ENCODE measurements at regions not wholly inside any gene's neighbourhood (a gene's known extent, or its start where the extent isn't known, plus 50 kb on each side); places are given as distances from the start of the nearest gene placed in this dataset.

- DNase-seq (ENCODE audit: low read depth, low spot score) (no peak), FAIRE-seq (no peak), ATAC-seq (no peak)
- H3K79me2 ChIP-seq (ENCODE audit: control insufficient read depth, insufficient read depth, low read length): no peaks in the 10 kb centered on the region
- H3K4me2 ChIP-seq (ENCODE audit: control insufficient read depth, insufficient read depth): no peak overlapping the region
- no peak overlapping the region for H3K9ac ChIP-seq (ENCODE audit: control insufficient read depth, insufficient read depth, low read length)
- no peak overlapping the region for H3K4me3 ChIP-seq
- POLR2A ChIA-PET: no interaction called here
- no peaks in the 10 kb centered on the region for H3K27me3 ChIP-seq (replicated peaks in 1 of 2; ENCODE audit: control insufficient read depth in 2 of 2, insufficient read depth in 2 of 2, low read length in 1 of 2)
- H2AFZ ChIP-seq (ENCODE audit: control insufficient read depth, low read depth, low read length): no peak overlapping the region
- RAD21 ChIA-PET (ENCODE audit: unreplicated experiment): interaction anchor here (0.6 kb wide), 1 partner anchor 87 kb away, joined by 3 read pairs; no protein-coding TSS in a partner anchor
- H3K36me3 ChIP-seq (ENCODE audit: control insufficient read depth in 2 of 2, insufficient read depth in 2 of 2, low read length in 1 of 2): no peaks in the 10 kb centered on the region
- BruUV-seq (replicated peaks): no TSS peak
- SMC1A ChIA-PET (ENCODE audit: uncharacterized antibody, unreplicated experiment): no interaction called here
- in situ Hi-C loops (cut with MboI) (no loop called here), intact Hi-C loops (cut with micrococcal nuclease; ENCODE audit: unreplicated experiment) (no loop called here)
- H3K4me1 ChIP-seq (ENCODE audit: control insufficient read depth, insufficient read depth, low read length): no peaks in the 10 kb centered on the region
- CTCF ChIA-PET: no interaction called here
- no peaks in the 10 kb centered on the region for H4K20me1 ChIP-seq (ENCODE audit: control insufficient read depth, insufficient read depth)
- no peaks in the 10 kb centered on the region for H3K9me3 ChIP-seq (replicated peaks; ENCODE audit: control insufficient read depth, insufficient read depth, low read length)
- no peak overlapping the region for H3K27ac ChIP-seq (ENCODE audit: control insufficient read depth, insufficient read depth)
- 20% methylated on average over 8 of the region's 8 CpGs for WGBS (ENCODE audit: insufficient coverage, insufficient replicate concordance, low lambda C conversion rate, missing lambda C conversion rate)
- TF ChIP-seq ZNF687 (IDR thresholded peaks at IDR 0.05) (no peak), ESRRA (IDR thresholded peaks at IDR 0.05; ENCODE audit: low read length) (no peak), SPI1 (IDR thresholded peaks at IDR 0.05; ENCODE audit: borderline replicate concordance, insufficient read depth, low read depth, low read length) (no peak), POLR2AphosphoS5 (IDR thresholded peaks at IDR 0.05; ENCODE audit: low read length) (no peak), ELK1 (IDR thresholded peaks at IDR 0.05; ENCODE audit: low read depth, low read length) (no peak), EZH2 (IDR thresholded peaks at IDR 0.05; ENCODE audit: borderline replicate concordance, control insufficient read depth, low read depth, low read length) (no peak), PAX5 (IDR thresholded peaks at IDR 0.05; ENCODE audit: borderline replicate concordance, low read depth, low read length) (no peak), E4F1 (IDR thresholded peaks at IDR 0.05; ENCODE audit: borderline replicate concordance, partially characterized antibody) (no peak), RAD21 (IDR thresholded peaks at IDR 0.05; ENCODE audit: insufficient read depth, low read depth, low read length) (no peak), PBX3 (IDR thresholded peaks at IDR 0.05; ENCODE audit: insufficient replicate concordance, low read depth, low read length) (no peak), SMC3 (IDR thresholded peaks at IDR 0.05; ENCODE audit: borderline replicate concordance, low read length) (no peak), BMI1 (IDR thresholded peaks at IDR 0.05; ENCODE audit: borderline replicate concordance) (no peak)
- TF ChIP-seq, protein P1, sequence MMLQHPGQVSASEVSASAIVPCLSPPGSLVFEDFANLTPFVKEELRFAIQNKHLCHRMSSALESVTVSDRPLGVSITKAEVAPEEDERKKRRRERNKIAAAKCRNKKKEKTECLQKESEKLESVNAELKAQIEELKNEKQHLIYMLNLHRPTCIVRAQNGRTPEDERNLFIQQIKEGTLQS (IDR thresholded peaks at IDR 0.05; ENCODE audit: borderline replicate concordance, extremely low read depth, low read depth, low read length): no peak
- TF ChIP-seq, protein P2, sequence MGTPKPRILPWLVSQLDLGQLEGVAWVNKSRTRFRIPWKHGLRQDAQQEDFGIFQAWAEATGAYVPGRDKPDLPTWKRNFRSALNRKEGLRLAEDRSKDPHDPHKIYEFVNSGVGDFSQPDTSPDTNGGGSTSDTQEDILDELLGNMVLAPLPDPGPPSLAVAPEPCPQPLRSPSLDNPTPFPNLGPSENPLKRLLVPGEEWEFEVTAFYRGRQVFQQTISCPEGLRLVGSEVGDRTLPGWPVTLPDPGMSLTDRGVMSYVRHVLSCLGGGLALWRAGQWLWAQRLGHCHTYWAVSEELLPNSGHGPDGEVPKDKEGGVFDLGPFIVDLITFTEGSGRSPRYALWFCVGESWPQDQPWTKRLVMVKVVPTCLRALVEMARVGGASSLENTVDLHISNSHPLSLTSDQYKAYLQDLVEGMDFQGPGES (IDR thresholded peaks at IDR 0.05): no peak
Observed at GRCh38 chr4:19727141-19727540, 524.6 kb upstream of the SLIT2 start.

Measured in GM12878 (cell line).